Neural progenitor cell (in vitro differentiated cells): ENCODE measurements at regions not wholly inside any gene's neighbourhood (a gene's known extent, or its start where the extent isn't known, plus 50 kb on each side); places are given as distances from the start of the nearest gene placed in this dataset.

Source experiments
- DNase-seq: peaks from one replicate; pipeline ENCODE4 v3.0.0-alpha.2; 2016; ENCODE audit warnings: low spot score
- H2AFZ ChIP-seq: fragments of 200-600 bp; sonication (generic); replicated peaks from 2 replicates; pipeline ENCODE4 v1.6.1; 2016; ENCODE audit warnings: antibody characterized with exemption
- H3F3A ChIP-seq: fragments of 200-600 bp; sonication (generic); 2 replicates; pipeline ENCODE4 v1.6.1; 2016; ENCODE audit warnings: antibody characterized with exemption, low read depth
- H3K27ac ChIP-seq: fragments of 200-600 bp; sonication (generic); 2 replicates; pipeline ENCODE4 v1.5.1; 2016; ENCODE audit warnings: mild to moderate bottlenecking
- H3K27me3 ChIP-seq: fragments of 200-600 bp; sonication (generic); 2 replicates; pipeline ENCODE4 v1.6.1; 2016; ENCODE audit warnings: mild to moderate bottlenecking, moderate library complexity
- H3K36me3 ChIP-seq: fragments of 200-600 bp; sonication (generic); 2 replicates; pipeline ENCODE4 v1.5.1; 2016
- H3K4me1 ChIP-seq: fragments of 200-600 bp; sonication (generic); 2 replicates; pipeline ENCODE4 v1.6.1; 2016; ENCODE audit warnings: mixed run types
- H3K4me2 ChIP-seq: fragments of 200-600 bp; sonication (generic); 2 replicates; pipeline ENCODE4 v1.6.1; 2016
- H3K4me3 ChIP-seq: fragments of 200-600 bp; sonication (generic); 2 replicates; pipeline ENCODE4 v1.5.1; 2016
- H3K79me2 ChIP-seq: fragments of 200-600 bp; sonication (generic); 2 replicates; pipeline ENCODE4 v1.6.1; 2016; ENCODE audit warnings: low read depth
- H3K9ac ChIP-seq: fragments of 200-600 bp; sonication (generic); 2 replicates; pipeline ENCODE4 v1.6.1; 2016
- H3K9me3 ChIP-seq: fragments of 200-600 bp; sonication (generic); 2 replicates; pipeline ENCODE4 v1.5.1; 2016; ENCODE audit warnings: low read depth
- H4K20me1 ChIP-seq: fragments of 200-600 bp; sonication (generic); 2 replicates; pipeline ENCODE4 v1.6.1; 2016; ENCODE audit warnings: low read depth
- H3K27ac Mint-ChIP-seq: 3 replicates; pipeline ENCODE4 v1.8.0; 2021; ENCODE audit warnings: mixed read lengths
- H3K27me3 Mint-ChIP-seq: 2 replicates; pipeline ENCODE4 v1.8.0; 2022; ENCODE audit warnings: low read depth, mild to moderate bottlenecking, inconsistent platforms, moderate library complexity, mixed read lengths; ENCODE audit not compliant: insufficient read depth
- H3K36me3 Mint-ChIP-seq: 3 replicates; pipeline ENCODE4 v1.8.0; 2021; ENCODE audit warnings: mixed read lengths
- H3K4me1 Mint-ChIP-seq: 3 replicates; pipeline ENCODE4 v1.8.0; 2021; ENCODE audit warnings: mixed read lengths
- H3K4me3 Mint-ChIP-seq: 3 replicates; pipeline ENCODE4 v1.8.0; 2021; ENCODE audit warnings: mild to moderate bottlenecking, moderate library complexity, mixed read lengths
- H3K9me3 Mint-ChIP-seq: 3 replicates; pipeline ENCODE4 v1.8.0; 2020; ENCODE audit warnings: mixed read lengths
- EZH2 ChIP-seq: fragments of 200-600 bp; sonication (generic); IDR thresholded peaks from 2 replicates; pipeline ENCODE4 v1.6.1; 2017; ENCODE audit warnings: antibody characterized with exemption, mild to moderate bottlenecking, moderate library complexity
- EZH2phosphoT487 ChIP-seq: fragments of 200-600 bp; sonication (generic); IDR thresholded peaks from 2 replicates; pipeline ENCODE4 v1.6.1; 2017; ENCODE audit warnings: antibody characterized with exemption
- TF ChIP-seq, protein P1 (sequence below): fragments of 200-600 bp; sonication (generic); IDR thresholded peaks from 2 replicates; pipeline ENCODE4 v1.5.1; 2017; ENCODE audit warnings: antibody characterized with exemption, mild to moderate bottlenecking

GRCh38 chr4:71275570-71275969 lies 63.2 kb upstream of the SLC4A4 start:
- Histone ChIP-seq H3K9me3 (no peaks in the 10 kb centered on the region), H3K9ac (no peak overlapping the region), H3F3A (no peaks in the 10 kb centered on the region), H3K4me1 (no peaks in the 10 kb centered on the region), H3K27ac (no peak overlapping the region), H3K36me3 (no peaks in the 10 kb centered on the region), H3K4me3 (no peak overlapping the region), H4K20me1 (no peaks in the 10 kb centered on the region), H3K27me3 (no peaks in the 10 kb centered on the region), H3K79me2 (no peaks in the 10 kb centered on the region), H3K4me2 (no peak overlapping the region), H2AFZ (no peak overlapping the region)
- H3K9me3 Mint-ChIP-seq, result no peaks in the 10 kb centered on the region
- no peak for TF ChIP-seq EZH2
- TF ChIP-seq, protein P1, sequence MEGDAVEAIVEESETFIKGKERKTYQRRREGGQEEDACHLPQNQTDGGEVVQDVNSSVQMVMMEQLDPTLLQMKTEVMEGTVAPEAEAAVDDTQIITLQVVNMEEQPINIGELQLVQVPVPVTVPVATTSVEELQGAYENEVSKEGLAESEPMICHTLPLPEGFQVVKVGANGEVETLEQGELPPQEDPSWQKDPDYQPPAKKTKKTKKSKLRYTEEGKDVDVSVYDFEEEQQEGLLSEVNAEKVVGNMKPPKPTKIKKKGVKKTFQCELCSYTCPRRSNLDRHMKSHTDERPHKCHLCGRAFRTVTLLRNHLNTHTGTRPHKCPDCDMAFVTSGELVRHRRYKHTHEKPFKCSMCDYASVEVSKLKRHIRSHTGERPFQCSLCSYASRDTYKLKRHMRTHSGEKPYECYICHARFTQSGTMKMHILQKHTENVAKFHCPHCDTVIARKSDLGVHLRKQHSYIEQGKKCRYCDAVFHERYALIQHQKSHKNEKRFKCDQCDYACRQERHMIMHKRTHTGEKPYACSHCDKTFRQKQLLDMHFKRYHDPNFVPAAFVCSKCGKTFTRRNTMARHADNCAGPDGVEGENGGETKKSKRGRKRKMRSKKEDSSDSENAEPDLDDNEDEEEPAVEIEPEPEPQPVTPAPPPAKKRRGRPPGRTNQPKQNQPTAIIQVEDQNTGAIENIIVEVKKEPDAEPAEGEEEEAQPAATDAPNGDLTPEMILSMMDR, result no peak
- no peak for TF ChIP-seq EZH2phosphoT487
- peaks cover 13% of the 10 kb centered on the region for H3K4me1 Mint-ChIP-seq
- no peak overlapping the region for H3K4me3 Mint-ChIP-seq
- no peak overlapping the region for H3K27ac Mint-ChIP-seq
- no peak for DNase-seq
- H3K27me3 Mint-ChIP-seq, result no peaks in the 10 kb centered on the region
- H3K36me3 Mint-ChIP-seq, result no peaks in the 10 kb centered on the region

DNA sequence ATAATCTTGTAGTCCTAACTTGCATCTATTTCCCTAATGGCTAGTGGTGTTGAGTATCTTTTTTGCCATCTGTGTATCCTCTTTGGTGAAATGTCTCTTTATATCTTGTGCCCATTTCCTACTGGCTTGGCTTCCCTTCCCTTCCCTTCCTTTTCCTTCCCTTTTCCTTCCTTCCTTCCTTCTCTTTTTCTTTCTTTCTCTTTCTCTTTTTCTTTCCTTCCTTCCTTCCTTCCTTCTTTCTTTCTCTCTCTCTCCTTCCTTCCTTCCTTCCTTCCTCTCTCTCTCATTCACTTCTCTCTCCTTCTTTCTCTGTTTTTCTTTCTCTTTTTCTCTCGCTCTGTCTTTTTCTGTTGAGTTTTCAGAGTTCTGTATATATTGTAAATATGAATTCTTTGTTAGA lies 61.5 kb upstream of the SLC4A4 start:
- Histone ChIP-seq H3K9ac (no peak overlapping the region), H3K79me2 (no peaks in the 10 kb centered on the region), H3F3A (no peaks in the 10 kb centered on the region), H2AFZ (no peak overlapping the region), H3K4me2 (no peak overlapping the region), H3K27ac (no peak overlapping the region), H3K4me1 (no peaks in the 10 kb centered on the region), H3K36me3 (no peaks in the 10 kb centered on the region), H4K20me1 (no peaks in the 10 kb centered on the region), H3K9me3 (no peaks in the 10 kb centered on the region), H3K27me3 (no peaks in the 10 kb centered on the region), H3K4me3 (no peak overlapping the region)
- H3K4me1 Mint-ChIP-seq, result peaks cover 13% of the 10 kb centered on the region
- H3K9me3 Mint-ChIP-seq, result no peaks in the 10 kb centered on the region
- H3K36me3 Mint-ChIP-seq, result no peaks in the 10 kb centered on the region
- TF ChIP-seq, protein P1, result no peak
- no peak for TF ChIP-seq EZH2
- TF ChIP-seq EZH2phosphoT487, result no peak
- H3K27ac Mint-ChIP-seq, result no peak overlapping the region
- no peak for DNase-seq
- H3K4me3 Mint-ChIP-seq, result no peak overlapping the region
- H3K27me3 Mint-ChIP-seq, result no peaks in the 10 kb centered on the region

DNA sequence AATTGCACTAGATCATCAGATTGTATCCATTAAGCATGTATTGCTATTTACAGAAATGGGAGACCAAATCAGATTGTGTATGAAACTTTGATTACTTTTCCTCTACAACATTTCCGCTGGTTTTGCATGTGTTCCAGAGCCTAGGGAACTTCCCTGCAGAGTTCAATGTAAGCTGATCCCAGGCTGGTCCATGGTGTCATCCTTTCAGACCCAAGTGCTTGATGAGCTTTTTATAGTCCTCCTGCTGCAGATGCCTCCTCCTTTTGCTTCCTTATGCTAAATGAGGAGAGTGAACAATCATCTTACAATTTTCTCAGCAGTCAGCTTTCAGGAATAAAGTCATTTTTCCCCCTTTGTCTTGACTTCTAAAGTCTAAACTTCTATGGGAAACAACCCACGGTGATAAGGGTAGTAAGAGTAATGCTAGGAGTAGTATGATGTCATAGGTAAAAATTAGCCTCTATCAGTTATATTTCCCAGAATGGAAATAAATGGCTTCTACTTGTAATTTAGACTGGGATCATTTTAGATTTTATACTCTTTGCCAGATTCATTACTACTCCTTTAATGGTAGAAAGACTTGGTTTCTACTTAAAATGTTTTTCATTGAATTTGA lies 55.1 kb upstream of the SLC4A4 start:
- no peaks in the 10 kb centered on the region for H3K36me3 Mint-ChIP-seq
- Histone ChIP-seq H3K9me3 (no peaks in the 10 kb centered on the region), H3K4me3 (no peak overlapping the region), H3K4me1 (no peaks in the 10 kb centered on the region), H3K9ac (no peak overlapping the region), H3F3A (no peaks in the 10 kb centered on the region), H3K27me3 (no peaks in the 10 kb centered on the region), H2AFZ (no peak overlapping the region), H4K20me1 (no peaks in the 10 kb centered on the region), H3K79me2 (no peaks in the 10 kb centered on the region), H3K27ac (no peak overlapping the region), H3K4me2 (no peak overlapping the region), H3K36me3 (no peaks in the 10 kb centered on the region)
- peaks cover 8% of the 10 kb centered on the region for H3K4me1 Mint-ChIP-seq
- no peak overlapping the region for H3K27ac Mint-ChIP-seq
- TF ChIP-seq, protein P1, result no peak
- TF ChIP-seq EZH2phosphoT487, result no peak
- TF ChIP-seq EZH2, result no peak
- DNase-seq, result no peak
- H3K4me3 Mint-ChIP-seq, result no peak overlapping the region
- no peaks in the 10 kb centered on the region for H3K27me3 Mint-ChIP-seq
- H3K9me3 Mint-ChIP-seq, result no peaks in the 10 kb centered on the region
